Stomach (tissue), 4 donors: ENCODE measurements at regions not wholly inside any gene's neighbourhood (a gene's known extent, or its start where the extent isn't known, plus 50 kb on each side); places are given as distances from the start of the nearest gene placed in this dataset.

ENCODE experiments used
- EP300 ChIP-seq: sonication (generic); formaldehyde crosslinking; IDR thresholded peaks from one replicate; pipeline ENCODE4 v1.6.1; 2017; ENCODE audit warnings: antibody characterized with exemption
- POLR2A ChIP-seq, 4 donors: fragments of 450-650 bp; IDR thresholded peaks; one replicate each; pipeline ENCODE4 v1.6.1; 2016; ENCODE audit warnings: antibody characterized with exemption in 4 of 4, control low read depth in 2 of 4, mild to moderate bottlenecking in 1 of 4, moderate library complexity in 1 of 4

DNA sequence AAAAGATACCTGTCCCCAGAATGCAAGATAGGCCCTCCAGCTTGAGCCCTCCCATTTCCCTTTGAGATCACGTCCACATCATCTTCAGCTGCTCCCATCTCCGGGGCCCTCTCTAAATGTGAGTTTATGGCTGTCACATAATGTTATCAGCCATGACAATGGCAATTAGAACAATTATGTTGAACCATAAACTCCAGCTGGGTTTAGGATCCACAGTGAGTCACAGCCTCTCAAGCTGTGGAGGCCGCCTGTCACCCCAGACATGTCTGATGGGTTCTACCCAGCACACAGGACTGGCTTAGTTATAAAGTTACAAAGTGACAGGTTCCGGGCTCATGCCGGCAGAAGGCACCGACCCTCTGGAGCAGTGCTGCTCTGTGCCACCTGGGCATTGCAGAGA lies 597.3 kb downstream of the PTPRU start:
- no peak for TF ChIP-seq POLR2A (IDR thresholded peaks at IDR 0.05)
- no peak for TF ChIP-seq EP300
